ENCODE measurements at regions not wholly inside any gene's neighbourhood (a gene's known extent, or its start where the extent isn't known, plus 50 kb on each side); places are given as distances from the start of the nearest gene placed in this dataset.
"Not testable (repeated sequence)": the region's sequence is repeated elsewhere in the genome, so short reads cannot be mapped to it uniquely, and the experiment has no call there.

- Mint-ChIP-seq H3K9me3 (no peaks in the 10 kb centered on the region), H3K4me3 (no peak overlapping the region), H3K36me3 (no peaks in the 10 kb centered on the region), H3K27ac (no peak overlapping the region), H3K4me1 (peaks cover 4% of the 10 kb centered on the region), H3K27me3 (peaks cover 4% of the 10 kb centered on the region)
- DNase-seq: no peak
- POLR2A ChIA-PET: no interaction called here
- no peak for ATAC-seq (ENCODE audit: low read depth)
Measured at GRCh38 chr6:63509652-63510352, 62.5 kb upstream of the LOC128125822 start.

GRCh38 chr6:63510353-63510686 is 62.0 kb upstream of the LOC128125822 start:
- Mint-ChIP-seq H3K9me3 (no peaks in the 10 kb centered on the region), H3K4me1 (peaks cover 2% of the 10 kb centered on the region), H3K27me3 (peaks cover 4% of the 10 kb centered on the region), H3K4me3 (no peak overlapping the region), H3K27ac (no peak overlapping the region), H3K36me3 (no peaks in the 10 kb centered on the region)
- ATAC-seq (ENCODE audit: low read depth) (no peak), DNase-seq (no peak)
- POLR2A ChIA-PET: no interaction called here

- Mint-ChIP-seq H3K4me3 (no peak overlapping the region), H3K27me3 (peaks cover 4% of the 10 kb centered on the region), H3K36me3 (no peaks in the 10 kb centered on the region), H3K27ac (no peak overlapping the region), H3K4me1 (peaks cover 2% of the 10 kb centered on the region), H3K9me3 (no peaks in the 10 kb centered on the region)
- ATAC-seq (ENCODE audit: low read depth): no peak
- POLR2A ChIA-PET: no interaction called here
- DNase-seq: no peak
Measured at GRCh38 chr6:63510849-63511248, 61.4 kb upstream of the LOC128125822 start.

GRCh38 chr6:63514488-63515173 is 57.6 kb upstream of the LOC128125822 start:
- no peak for ATAC-seq (ENCODE audit: low read depth)

GRCh38 chr6:63515227-63515626 is 57.1 kb upstream of the LOC128125822 start:
- H3K4me1 Mint-ChIP-seq; ATAC-seq (ENCODE audit: low read depth); H3K36me3 Mint-ChIP-seq; H3K27ac Mint-ChIP-seq; POLR2A ChIA-PET; H3K4me3 Mint-ChIP-seq; H3K9me3 Mint-ChIP-seq; DNase-seq; H3K27me3 Mint-ChIP-seq: not testable (repeated sequence)

More at GRCh38 chr6:63514488-63515173, 57.6 kb upstream of the LOC128125822 start:
- POLR2A ChIA-PET: no interaction called here
- no peak for DNase-seq
- H3K27me3 Mint-ChIP-seq: peaks cover 2% of the 10 kb centered on the region
- no peaks in the 10 kb centered on the region for H3K9me3 Mint-ChIP-seq
- no peak overlapping the region for H3K4me3 Mint-ChIP-seq
- H3K36me3 Mint-ChIP-seq: no peaks in the 10 kb centered on the region
- H3K27ac Mint-ChIP-seq: no peak overlapping the region
- peaks cover 4% of the 10 kb centered on the region for H3K4me1 Mint-ChIP-seq

- H3K4me1 Mint-ChIP-seq: peaks cover 10% of the 10 kb centered on the region
- no peak for DNase-seq
- no peak overlapping the region for H3K4me3 Mint-ChIP-seq
- H3K27me3 Mint-ChIP-seq: peaks cover 1% of the 10 kb centered on the region
- peaks cover 2% of the 10 kb centered on the region for H3K36me3 Mint-ChIP-seq
- no peaks in the 10 kb centered on the region for H3K9me3 Mint-ChIP-seq
- no peak for ATAC-seq (ENCODE audit: low read depth)
- H3K27ac Mint-ChIP-seq: no peak overlapping the region
- POLR2A ChIA-PET: interaction anchor here (0.7 kb wide), 1 partner anchor 14 kb away, joined by 3 read pairs; no protein-coding TSS in a partner anchor
Measured at GRCh38 chr6:63516186-63516944, 55.9 kb upstream of the LOC128125822 start.

- Mint-ChIP-seq H3K27ac (no peak overlapping the region), H3K4me3 (no peak overlapping the region), H3K36me3 (peaks cover 2% of the 10 kb centered on the region), H3K9me3 (no peaks in the 10 kb centered on the region), H3K4me1 (peaks cover 10% of the 10 kb centered on the region), H3K27me3 (peaks cover 1% of the 10 kb centered on the region)
- no peak for DNase-seq
- POLR2A ChIA-PET: no interaction called here
- ATAC-seq (ENCODE audit: low read depth): no peak
Measured at GRCh38 chr6:63517221-63517620, 55.1 kb upstream of the LOC128125822 start.

GRCh38 chr6:63521475-63522210 is 50.6 kb upstream of the LOC128125822 start:
- no peak for ATAC-seq (ENCODE audit: low read depth)
- H3K36me3 Mint-ChIP-seq: peaks cover 9% of the 10 kb centered on the region
- peaks cover 1% of the 10 kb centered on the region for H3K27me3 Mint-ChIP-seq
- H3K9me3 Mint-ChIP-seq: peaks cover 3% of the 10 kb centered on the region
- no peak for DNase-seq
- no peak overlapping the region for H3K27ac Mint-ChIP-seq
- POLR2A ChIA-PET: no interaction called here
- no peak overlapping the region for H3K4me3 Mint-ChIP-seq
- peaks cover 18% of the 10 kb centered on the region for H3K4me1 Mint-ChIP-seq
